IgD-negative memory B cell (primary cell): ENCODE measurements at regions not wholly inside any gene's neighbourhood (a gene's known extent, or its start where the extent isn't known, plus 50 kb on each side); places are given as distances from the start of the nearest gene placed in this dataset.
A peak's percentile ranks its signal among the peaks of the same experiment; 100 is the strongest.

Source experiments
- H3K27ac Mint-ChIP-seq, 3 donors: one replicate each; pipeline ENCODE4 v1.8.0; 2020 to 2022; ENCODE audit warnings: mild to moderate bottlenecking in 3 of 3, mixed read lengths in 3 of 3, moderate library complexity in 1 of 3
- H3K27me3 Mint-ChIP-seq: one replicate; pipeline ENCODE4 v1.8.0; 2021; ENCODE audit warnings: mixed read lengths
- H3K36me3 Mint-ChIP-seq: one replicate; pipeline ENCODE4 v1.8.0; 2020; ENCODE audit warnings: mild to moderate bottlenecking, mixed read lengths
- H3K4me1 Mint-ChIP-seq, 3 donors: one replicate each; pipeline ENCODE4 v1.8.0; 2020 to 2022; ENCODE audit warnings: mixed read lengths in 3 of 3, mild to moderate bottlenecking in 1 of 3
- H3K4me3 Mint-ChIP-seq, 4 donors: one replicate each; pipeline ENCODE4 v1.8.0; 2020 to 2022; ENCODE audit warnings: mild to moderate bottlenecking in 4 of 4, mixed read lengths in 4 of 4, moderate library complexity in 3 of 4
- H3K9me3 Mint-ChIP-seq, 3 donors: one replicate each; pipeline ENCODE4 v1.8.0; 2020 to 2021; ENCODE audit warnings: mixed read lengths in 3 of 3, mild to moderate bottlenecking in 1 of 3

GRCh38 chr4:14049946-14050345 lies 422.4 kb upstream of the BOD1L1 start:
- no peak overlapping the region for H3K27ac Mint-ChIP-seq
- no peaks in the 10 kb centered on the region for H3K27me3 Mint-ChIP-seq
- H3K4me1 Mint-ChIP-seq, result no peaks in the 10 kb centered on the region
- no peaks in the 10 kb centered on the region for H3K36me3 Mint-ChIP-seq
- no peak overlapping the region for H3K4me3 Mint-ChIP-seq
- no peaks in the 10 kb centered on the region for H3K9me3 Mint-ChIP-seq

- Mint-ChIP-seq H3K36me3 (no peaks in the 10 kb centered on the region), H3K27me3 (no peaks in the 10 kb centered on the region), H3K27ac (no peak overlapping the region), H3K9me3 (no peaks in the 10 kb centered on the region), H3K4me1 (no peaks in the 10 kb centered on the region), H3K4me3 (no peak overlapping the region)
These were observed 425.8 kb upstream of the BOD1L1 start for GRCh38 chr4:14053291-14053690.

GRCh38 chr4:14054391-14054790 lies 426.9 kb upstream of the BOD1L1 start:
- H3K9me3 Mint-ChIP-seq, result no peaks in the 10 kb centered on the region
- H3K4me1 Mint-ChIP-seq, result no peaks in the 10 kb centered on the region
- H3K36me3 Mint-ChIP-seq, result no peaks in the 10 kb centered on the region
- no peaks in the 10 kb centered on the region for H3K27me3 Mint-ChIP-seq
- no peak overlapping the region for H3K27ac Mint-ChIP-seq
- H3K4me3 Mint-ChIP-seq, result no peak overlapping the region

- Mint-ChIP-seq H3K27ac (no peak overlapping the region), H3K4me3 (no peak overlapping the region), H3K27me3 (no peaks in the 10 kb centered on the region), H3K4me1 (peaks cover 0 to 2% (median 0%) of the 10 kb centered on the region in 3 donors), H3K36me3 (peaks cover 4% of the 10 kb centered on the region), H3K9me3 (no peaks in the 10 kb centered on the region)
These were observed 431.5 kb upstream of the BOD1L1 start for GRCh38 chr4:14059006-14059405.

- no peak overlapping the region for H3K27ac Mint-ChIP-seq
- H3K4me3 Mint-ChIP-seq, result no peak overlapping the region
- H3K36me3 Mint-ChIP-seq, result peaks cover 2% of the 10 kb centered on the region
- H3K9me3 Mint-ChIP-seq, result no peaks in the 10 kb centered on the region
- peaks cover 0 to 2% (median 0%) of the 10 kb centered on the region in 3 donors for H3K4me1 Mint-ChIP-seq
- H3K27me3 Mint-ChIP-seq, result no peaks in the 10 kb centered on the region
These were observed 437.5 kb upstream of the BOD1L1 start for GRCh38 chr4:14064984-14065383.

GRCh38 chr4:14065406-14065805 lies 437.9 kb upstream of the BOD1L1 start:
- Mint-ChIP-seq H3K4me3 (no peak overlapping the region), H3K9me3 (no peaks in the 10 kb centered on the region), H3K36me3 (peaks cover 2% of the 10 kb centered on the region), H3K27ac (no peak overlapping the region), H3K27me3 (no peaks in the 10 kb centered on the region), H3K4me1 (peaks cover 0 to 2% (median 0%) of the 10 kb centered on the region in 3 donors)

GRCh38 chr4:14066979-14067378 lies 439.5 kb upstream of the BOD1L1 start:
- H3K9me3 Mint-ChIP-seq, result peaks cover 0 to 5% (median 0%) of the 10 kb centered on the region in 3 donors
- H3K4me3 Mint-ChIP-seq, result no peak overlapping the region
- H3K4me1 Mint-ChIP-seq, result no peaks in the 10 kb centered on the region
- peaks cover 2% of the 10 kb centered on the region for H3K36me3 Mint-ChIP-seq
- H3K27ac Mint-ChIP-seq, result no peak overlapping the region
- no peaks in the 10 kb centered on the region for H3K27me3 Mint-ChIP-seq

- H3K4me1 Mint-ChIP-seq, result peaks cover under 1% of the 10 kb centered on the region in 3 donors
- H3K9me3 Mint-ChIP-seq, result peaks cover 0 to 23% (median 7%) of the 10 kb centered on the region in 3 donors
These were observed 442.4 kb upstream of the BOD1L1 start for GRCh38 chr4:14069886-14070285.

GRCh38 chr4:14070289-14070880 lies 442.9 kb upstream of the BOD1L1 start:
- Mint-ChIP-seq H3K27me3 (no peaks in the 10 kb centered on the region), H3K9me3 (peaks cover 0 to 23% (median 7%) of the 10 kb centered on the region in 3 donors), H3K4me3 (no peak overlapping the region), H3K4me1 (peaks cover 4 to 5% (median 5%) of the 10 kb centered on the region in 3 donors), H3K27ac (no peak overlapping the region), H3K36me3 (no peaks in the 10 kb centered on the region)

More at GRCh38 chr4:14069886-14070285, 442.4 kb upstream of the BOD1L1 start:
- Mint-ChIP-seq H3K4me3 (no peak overlapping the region), H3K27ac (no peak overlapping the region), H3K36me3 (no peaks in the 10 kb centered on the region), H3K27me3 (no peaks in the 10 kb centered on the region)

GRCh38 chr4:14072506-14072905 lies 445.0 kb upstream of the BOD1L1 start:
- peaks cover 6 to 19% (median 13%) of the 10 kb centered on the region in 3 donors for H3K4me1 Mint-ChIP-seq
- no peak overlapping the region for H3K27ac Mint-ChIP-seq
- H3K27me3 Mint-ChIP-seq, result no peaks in the 10 kb centered on the region
- no peaks in the 10 kb centered on the region for H3K36me3 Mint-ChIP-seq
- H3K4me3 Mint-ChIP-seq, result no peak overlapping the region
- peaks cover 0 to 23% (median 7%) of the 10 kb centered on the region in 3 donors for H3K9me3 Mint-ChIP-seq

GRCh38 chr4:14076776-14077175 lies 449.3 kb upstream of the BOD1L1 start:
- Mint-ChIP-seq H3K27me3 (no peaks in the 10 kb centered on the region), H3K4me1 (peaks cover 6 to 19% (median 13%) of the 10 kb centered on the region in 3 donors), H3K9me3 (peaks cover 0 to 20% (median 9%) of the 10 kb centered on the region in 3 donors), H3K4me3 (peak overlapping the region in 1 of 4 donors; percentile 73), H3K27ac (no peak overlapping the region), H3K36me3 (no peaks in the 10 kb centered on the region)

- Mint-ChIP-seq H3K9me3 (peaks cover 0 to 5% (median 2%) of the 10 kb centered on the region in 3 donors), H3K4me1 (peaks cover 6 to 19% (median 13%) of the 10 kb centered on the region in 3 donors), H3K27me3 (no peaks in the 10 kb centered on the region), H3K36me3 (peaks cover 2% of the 10 kb centered on the region), H3K27ac (no peak overlapping the region), H3K4me3 (no peak overlapping the region)
These were observed 450.8 kb upstream of the BOD1L1 start for GRCh38 chr4:14078326-14078725.

- H3K4me3 Mint-ChIP-seq, result no peak overlapping the region
- peaks cover 0 to 2% (median 2%) of the 10 kb centered on the region in 3 donors for H3K9me3 Mint-ChIP-seq
- no peak overlapping the region for H3K27ac Mint-ChIP-seq
- H3K4me1 Mint-ChIP-seq, result peaks cover 6 to 19% (median 13%) of the 10 kb centered on the region in 3 donors
- peaks cover 2% of the 10 kb centered on the region for H3K36me3 Mint-ChIP-seq
- no peaks in the 10 kb centered on the region for H3K27me3 Mint-ChIP-seq
These were observed 452.1 kb upstream of the BOD1L1 start for GRCh38 chr4:14079601-14080000.

GRCh38 chr4:14083150-14083549 lies 455.6 kb upstream of the BOD1L1 start:
- H3K4me1 Mint-ChIP-seq, result peaks cover 10 to 11% (median 10%) of the 10 kb centered on the region in 3 donors

GRCh38 chr4:14084598-14084997 lies 457.1 kb upstream of the BOD1L1 start:
- no peaks in the 10 kb centered on the region for H3K27me3 Mint-ChIP-seq

More at GRCh38 chr4:14083150-14083549, 455.6 kb upstream of the BOD1L1 start:
- Mint-ChIP-seq H3K36me3 (peaks cover 2% of the 10 kb centered on the region), H3K27ac (no peak overlapping the region), H3K27me3 (no peaks in the 10 kb centered on the region), H3K9me3 (peaks cover 0 to 6% (median 2%) of the 10 kb centered on the region in 3 donors), H3K4me3 (no peak overlapping the region)

GRCh38 chr4:14087459-14087858 lies 459.9 kb upstream of the BOD1L1 start:
- Mint-ChIP-seq H3K4me3 (peak overlapping the region in 1 of 4 donors; percentile 11), H3K4me1 (peaks cover 11 to 17% (median 16%) of the 10 kb centered on the region in 3 donors), H3K9me3 (peaks cover 0 to 7% (median 2%) of the 10 kb centered on the region in 3 donors), H3K27me3 (no peaks in the 10 kb centered on the region), H3K36me3 (peaks cover 1% of the 10 kb centered on the region), H3K27ac (no peak overlapping the region)

More at GRCh38 chr4:14084598-14084997, 457.1 kb upstream of the BOD1L1 start:
- Mint-ChIP-seq H3K27ac (no peak overlapping the region), H3K36me3 (peaks cover 2% of the 10 kb centered on the region), H3K9me3 (peaks cover 0 to 9% (median 2%) of the 10 kb centered on the region in 3 donors), H3K4me3 (no peak overlapping the region), H3K4me1 (peaks cover 11 to 17% (median 16%) of the 10 kb centered on the region in 3 donors)
